ENCODE measurements at regions not wholly inside any gene's neighbourhood (a gene's known extent, or its start where the extent isn't known, plus 50 kb on each side); places are given as distances from the start of the nearest gene placed in this dataset.
"Not testable (repeated sequence)": the region's sequence is repeated elsewhere in the genome, so short reads cannot be mapped to it uniquely, and the experiment has no call there.

- DNase-seq = no peak
Observed at GRCh38 chr13:21883713-21884112, 212.8 kb downstream of the FGF9 start.

DNA sequence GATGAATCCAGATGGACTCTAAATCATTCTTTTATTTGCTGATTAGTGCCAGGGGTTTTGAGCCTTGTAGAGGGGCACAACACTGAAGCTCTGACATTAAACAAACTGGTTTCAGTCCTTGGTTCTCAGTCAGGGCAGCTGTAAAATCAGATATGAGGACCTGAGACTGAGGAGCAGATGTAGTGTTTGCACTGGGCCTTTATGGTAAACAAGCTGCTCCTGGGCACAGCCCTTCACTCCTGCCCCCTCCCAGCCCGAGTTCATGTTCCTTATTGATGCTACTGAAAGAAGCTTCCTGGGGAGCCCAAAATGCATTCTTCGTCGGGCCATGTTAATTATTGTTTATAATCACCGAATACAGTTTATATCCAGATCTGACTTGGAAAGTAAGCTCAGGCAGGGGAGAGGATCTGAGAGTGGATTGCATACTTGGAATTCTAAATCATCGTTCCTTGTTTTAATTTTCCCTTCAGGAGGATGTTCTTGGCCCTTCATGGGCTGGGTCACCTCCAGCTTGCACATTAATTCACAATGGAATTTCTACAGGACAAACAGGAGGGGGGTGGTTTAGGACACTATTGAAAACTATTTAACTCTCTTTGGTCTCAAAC is 213.5 kb downstream of the FGF9 start:
- no peak for DNase-seq

DNA sequence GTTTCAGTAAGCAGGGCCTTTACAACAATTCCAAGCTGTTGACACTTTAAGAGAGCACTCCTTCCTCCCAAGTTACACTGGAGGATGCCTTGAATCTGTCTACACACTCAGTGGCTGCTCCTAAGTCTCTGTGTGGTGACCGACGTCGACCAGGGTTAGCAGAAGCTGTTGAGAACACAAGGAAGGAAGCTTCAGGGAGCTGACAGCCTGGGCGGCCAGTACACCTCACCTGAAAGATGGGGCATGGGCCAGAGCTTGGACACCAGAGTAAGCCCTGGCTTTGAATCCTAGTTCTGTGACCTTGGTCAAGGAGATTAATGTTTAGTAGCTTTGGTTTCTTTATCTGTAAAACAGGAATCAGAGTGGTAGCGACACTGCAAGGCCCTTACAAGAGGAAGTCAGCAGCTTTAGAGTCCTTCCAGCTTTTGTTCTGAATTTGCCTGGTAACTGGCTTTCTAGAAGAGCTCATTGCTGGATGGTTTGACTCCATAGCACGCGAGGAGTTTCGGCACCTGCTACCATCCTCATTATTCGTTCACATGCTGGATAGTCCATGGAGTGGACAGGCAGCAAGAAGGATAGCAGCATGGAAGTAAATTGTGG is 214.2 kb downstream of the FGF9 start:
- no peak for DNase-seq

DNA sequence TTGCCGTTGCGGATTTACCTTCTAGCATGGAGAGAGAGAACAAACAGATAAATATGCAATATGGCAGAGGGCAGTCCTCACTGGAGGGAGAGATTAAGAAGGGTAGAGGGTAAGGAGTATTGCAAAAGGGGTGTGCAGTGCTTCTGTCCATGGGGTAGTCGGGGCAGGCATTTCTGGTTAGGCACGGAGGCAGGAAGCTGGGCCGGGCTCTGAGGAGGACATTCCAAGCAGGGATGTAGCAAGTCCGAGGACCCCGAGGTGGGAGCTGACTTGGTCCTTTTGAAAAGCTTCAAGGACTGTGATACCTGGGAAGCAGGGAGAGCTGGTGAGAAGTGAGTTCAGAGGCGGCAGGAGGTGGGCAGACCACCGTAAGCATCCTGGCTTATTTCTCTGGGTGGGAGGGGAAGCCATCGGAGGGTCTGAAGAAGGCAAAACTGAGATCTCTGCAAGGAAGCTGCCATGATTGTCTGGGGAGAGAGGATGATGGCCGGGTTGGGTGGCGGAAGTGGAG is 214.9 kb downstream of the FGF9 start:
- DNase-seq = no peak

GRCh38 chr13:21889651-21890050 is 218.8 kb downstream of the FGF9 start:
- DNase-seq = no peak

GRCh38 chr13:21890220-21890619 is 219.3 kb downstream of the FGF9 start:
- not testable (repeated sequence) for DNase-seq

DNA sequence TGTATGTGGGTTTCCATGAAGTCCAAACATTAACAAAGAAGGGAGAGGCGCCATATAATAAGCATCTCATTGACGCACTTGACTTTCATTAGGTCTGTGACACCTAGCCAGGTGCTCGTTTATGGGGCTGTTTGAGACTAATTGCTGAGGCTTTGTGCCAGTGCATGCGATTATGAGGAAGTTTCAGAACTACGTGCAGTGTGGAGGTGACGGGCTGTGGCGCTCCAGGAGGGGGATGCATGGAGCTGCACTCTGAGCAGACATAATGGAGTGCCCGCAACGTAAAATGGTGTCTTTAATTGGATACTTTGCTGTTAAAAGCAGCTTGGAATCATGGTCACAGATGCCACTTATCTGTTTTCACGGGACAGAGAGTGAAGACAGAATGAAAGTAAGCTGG is 223.2 kb downstream of the FGF9 start:
- DNase-seq = no peak

DNA sequence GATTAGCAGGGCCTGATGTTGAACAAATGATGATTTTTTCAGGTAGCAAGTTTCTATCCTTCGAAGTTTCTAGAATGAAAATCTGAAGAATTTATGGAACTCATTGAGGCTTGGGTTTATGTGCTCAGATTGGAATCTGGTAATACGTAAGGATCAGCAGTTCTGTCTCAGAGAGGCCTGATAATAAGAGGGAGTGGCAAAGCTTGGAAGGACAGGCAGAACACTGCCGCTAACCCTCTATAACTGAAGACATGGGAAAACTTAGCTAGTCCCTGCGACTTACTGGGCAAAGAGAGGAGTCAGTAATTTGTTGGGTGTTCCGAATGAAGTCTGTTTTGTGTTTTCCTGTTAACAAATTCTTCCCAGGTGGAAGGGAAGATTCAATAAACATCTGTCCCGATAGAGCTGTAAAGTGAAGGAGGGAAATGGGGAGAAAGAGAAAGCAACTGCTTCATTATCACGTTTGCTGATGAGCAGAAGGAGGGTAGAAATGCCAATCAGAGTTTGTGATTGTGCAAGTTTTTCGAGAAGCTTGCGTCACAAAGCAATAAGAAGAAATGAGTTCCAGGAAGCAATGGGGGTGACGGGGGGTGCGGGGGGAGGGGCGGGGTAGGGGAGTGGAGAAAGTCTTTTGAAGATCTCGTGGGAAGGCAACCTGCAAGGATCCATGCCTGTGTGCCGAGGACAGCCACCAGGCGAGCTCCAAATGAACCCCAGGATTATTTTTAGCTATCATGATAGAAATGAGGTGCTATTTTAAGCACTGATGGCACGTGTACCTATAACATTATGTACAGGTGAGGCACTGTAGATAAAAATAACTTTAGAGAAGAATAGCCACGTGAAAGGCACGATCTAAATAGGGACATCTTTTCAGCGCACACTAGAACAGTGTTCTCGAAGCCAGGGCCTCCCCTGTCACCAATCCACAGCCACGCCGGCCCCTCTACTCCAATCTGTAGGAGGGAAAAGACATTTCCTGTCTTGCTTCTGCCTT is 224.1 kb downstream of the FGF9 start:
- DNase-seq = no peak

GRCh38 chr13:21895779-21896178 is 224.9 kb downstream of the FGF9 start:
- DNase-seq = no peak

DNA sequence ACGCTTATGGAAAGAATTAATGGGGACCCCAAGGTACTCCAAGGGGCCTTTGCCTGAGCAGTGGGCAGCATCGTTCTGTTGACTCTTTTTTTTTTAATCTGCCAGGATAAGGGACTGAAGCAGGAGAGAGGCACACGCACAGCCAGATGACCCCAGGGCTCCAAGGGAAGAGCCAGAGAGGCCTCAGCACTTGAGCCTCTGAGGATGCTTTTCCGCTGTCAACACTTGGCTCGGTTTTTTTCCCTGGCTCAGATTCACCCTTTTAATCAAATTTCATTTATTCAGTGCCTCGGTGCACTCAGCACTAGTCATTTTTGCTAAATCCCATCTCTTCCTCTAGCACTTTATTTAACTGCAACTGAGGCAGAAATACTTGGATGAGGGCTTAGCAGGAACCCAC is 226.3 kb downstream of the FGF9 start:
- DNase-seq = no peak

DNA sequence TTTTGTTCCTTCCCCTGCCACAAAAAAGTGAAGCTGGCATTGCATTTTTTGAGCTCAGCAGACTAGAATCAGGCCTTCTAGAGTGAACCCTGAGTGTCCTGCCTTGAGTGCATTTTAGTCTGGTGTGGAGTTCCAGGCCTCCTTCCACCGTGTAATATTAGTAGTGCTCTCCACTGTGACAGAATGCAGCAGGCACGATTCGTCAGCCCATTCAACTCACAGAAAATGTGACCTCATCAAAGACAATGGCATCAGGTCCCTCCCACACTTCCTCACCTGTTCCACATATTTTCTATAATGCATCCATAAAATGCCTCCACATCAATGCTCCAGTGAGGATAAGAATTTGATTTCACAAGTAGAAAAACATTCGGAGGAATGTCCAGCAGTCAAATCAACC is 227.6 kb downstream of the FGF9 start:
- DNase-seq = no peak

DNA sequence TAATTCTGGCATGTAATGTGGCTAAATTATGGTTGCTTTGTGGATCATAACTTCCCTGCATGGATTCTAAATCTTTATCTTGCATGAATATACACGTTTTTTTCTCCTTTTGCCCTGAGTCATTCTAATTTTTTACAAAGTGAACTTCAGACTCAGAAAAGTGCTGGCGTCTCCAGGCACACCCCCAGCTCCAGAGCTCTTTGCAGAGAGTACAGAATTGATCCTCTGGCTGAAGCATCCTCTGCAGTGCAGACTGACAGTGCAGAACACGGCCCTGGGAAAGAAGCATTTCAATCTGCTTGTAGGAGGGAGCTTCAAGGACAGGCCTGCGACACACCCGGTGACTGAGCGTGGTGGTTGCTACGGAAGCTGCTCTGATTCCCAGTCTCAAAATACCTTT is 228.1 kb downstream of the FGF9 start:
- no peak for DNase-seq

DNA sequence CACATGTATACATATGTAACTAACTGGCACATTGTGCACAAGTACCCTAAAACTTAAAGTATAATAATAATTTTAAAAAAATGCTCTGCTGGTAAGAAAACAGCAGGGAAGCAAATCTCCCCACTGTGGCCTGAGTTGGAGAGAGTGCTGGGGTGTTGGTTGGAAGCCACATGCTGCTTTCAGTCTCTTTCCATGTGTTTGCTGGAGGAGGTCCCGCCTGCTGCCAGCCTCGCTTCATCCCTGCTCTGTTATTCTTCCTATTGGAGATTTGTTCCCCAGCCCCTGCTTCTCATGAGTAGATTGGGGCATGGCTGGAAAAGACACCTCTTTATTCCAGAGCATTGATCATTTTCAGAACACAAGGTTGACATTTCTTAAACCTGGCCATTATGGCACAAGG is 230.5 kb downstream of the FGF9 start:
- no peak for DNase-seq

DNA sequence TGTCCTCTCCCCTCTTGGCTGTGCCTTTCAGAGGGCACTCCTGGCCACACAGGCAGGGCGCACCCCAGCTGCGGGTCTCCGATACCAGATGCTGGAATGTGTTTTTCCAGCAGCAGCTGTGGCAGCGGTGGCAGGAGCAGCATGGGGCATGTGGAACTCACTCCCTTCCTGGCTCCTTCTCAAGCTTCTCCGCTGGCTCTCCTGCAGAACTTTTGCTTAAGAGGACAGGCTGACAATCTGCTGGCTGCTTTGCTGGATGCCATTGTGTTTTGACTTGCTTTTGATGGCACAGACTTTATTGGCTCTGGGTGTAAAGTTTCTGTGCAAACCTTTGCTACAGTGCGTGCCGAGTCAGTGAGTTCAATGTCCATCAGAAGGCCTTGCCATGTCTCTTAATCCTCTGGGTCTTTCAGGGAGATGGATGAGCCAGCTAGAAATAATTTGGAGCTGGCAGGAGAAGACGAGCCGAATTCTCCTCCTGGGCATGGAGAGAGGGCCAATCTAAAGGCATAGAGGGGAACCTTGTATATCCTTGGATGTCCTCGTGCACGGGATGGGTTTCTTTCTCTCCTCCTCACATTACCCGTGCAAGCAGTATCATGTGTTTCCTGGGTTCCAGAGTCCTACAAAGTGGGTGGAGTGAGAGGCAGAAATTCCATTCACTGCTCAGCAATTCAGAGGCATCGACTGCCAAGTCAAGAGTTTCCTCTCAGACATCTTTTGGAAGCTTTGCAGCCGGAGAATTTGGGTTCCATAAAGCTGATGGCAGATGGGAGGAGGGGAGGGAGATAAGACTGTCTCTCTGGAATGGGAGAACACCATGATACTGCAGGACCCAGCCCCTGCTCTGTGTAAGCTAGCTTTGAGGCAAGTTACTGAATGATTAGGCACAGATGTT is 231.2 kb downstream of the FGF9 start:
- no peak for DNase-seq

GRCh38 chr13:21902709-21903098 is 231.8 kb downstream of the FGF9 start:
- DNase-seq = no peak

DNA sequence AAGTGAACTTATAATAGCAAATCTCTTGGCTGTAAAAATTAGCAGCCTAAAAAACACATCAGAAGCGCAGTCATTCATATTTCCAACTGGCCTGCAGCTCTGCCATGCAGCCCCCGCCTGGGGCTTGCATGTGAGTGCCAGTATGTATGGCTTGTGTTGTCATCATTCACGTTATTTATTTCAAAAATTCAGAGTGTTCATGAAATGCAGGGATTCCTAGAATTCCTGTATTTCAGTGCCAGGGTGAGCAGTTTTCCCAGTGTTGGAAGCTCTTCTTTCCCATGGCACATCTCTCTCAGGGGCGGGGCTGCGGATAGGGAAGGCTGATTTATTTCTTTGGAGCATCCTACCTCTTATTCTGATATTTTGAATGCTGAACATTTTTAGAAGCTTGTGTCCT is 234.6 kb downstream of the FGF9 start:
- DNase-seq = no peak

DNA sequence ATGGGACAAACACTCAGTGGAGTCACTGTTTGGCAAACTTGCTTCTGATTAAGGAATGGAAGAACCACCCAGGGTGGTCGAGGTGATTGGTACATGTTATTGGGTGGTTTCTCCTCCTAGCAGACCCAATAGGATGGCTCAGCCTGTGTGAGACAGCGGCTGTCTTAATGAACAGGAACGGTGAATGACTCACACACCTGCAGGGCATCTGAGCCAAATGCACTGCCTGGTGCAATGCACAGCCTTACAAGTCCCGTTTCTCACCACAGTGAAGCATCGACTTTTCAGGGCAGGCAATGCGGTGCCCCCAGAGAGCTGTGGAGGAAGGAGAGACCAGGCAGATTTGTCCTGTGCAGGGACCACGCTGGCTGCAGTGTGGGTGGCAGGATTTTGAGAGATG is 238.5 kb downstream of the FGF9 start:
- DNase-seq = no peak

- no peak for DNase-seq
Observed at GRCh38 chr13:21910546-21910945, 239.7 kb downstream of the FGF9 start.

DNA sequence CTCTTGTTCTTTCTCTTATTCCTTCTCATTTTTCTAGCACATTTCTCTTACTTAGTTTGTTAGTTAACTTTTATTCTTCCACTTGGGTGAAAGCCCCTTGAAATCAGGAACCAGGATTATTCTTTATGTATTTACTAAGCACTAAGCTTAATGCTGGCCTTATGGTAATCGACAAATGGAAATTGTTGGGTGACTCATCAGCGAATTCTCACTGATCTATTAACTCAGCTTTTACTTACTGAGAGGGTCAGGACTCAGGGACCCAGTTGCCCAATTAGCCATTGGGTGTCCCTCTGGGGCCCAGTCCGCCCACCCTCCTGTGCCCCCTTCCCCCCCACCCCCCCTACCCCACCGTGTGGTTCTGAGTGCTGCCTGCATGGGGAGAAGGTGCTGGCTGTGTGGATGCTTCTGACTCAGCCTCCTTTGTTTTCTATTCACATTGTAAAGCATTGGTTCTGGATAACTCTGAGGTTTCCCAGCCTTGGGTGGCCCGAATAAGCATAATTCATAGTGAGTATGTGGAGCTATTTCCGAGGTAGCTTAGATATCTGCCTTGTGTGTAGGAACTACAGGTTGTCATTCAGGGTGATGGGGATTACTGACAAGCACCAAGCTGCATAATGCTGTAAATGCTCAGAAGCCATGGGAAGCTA is 240.9 kb downstream of the FGF9 start:
- DNase-seq = no peak

DNA sequence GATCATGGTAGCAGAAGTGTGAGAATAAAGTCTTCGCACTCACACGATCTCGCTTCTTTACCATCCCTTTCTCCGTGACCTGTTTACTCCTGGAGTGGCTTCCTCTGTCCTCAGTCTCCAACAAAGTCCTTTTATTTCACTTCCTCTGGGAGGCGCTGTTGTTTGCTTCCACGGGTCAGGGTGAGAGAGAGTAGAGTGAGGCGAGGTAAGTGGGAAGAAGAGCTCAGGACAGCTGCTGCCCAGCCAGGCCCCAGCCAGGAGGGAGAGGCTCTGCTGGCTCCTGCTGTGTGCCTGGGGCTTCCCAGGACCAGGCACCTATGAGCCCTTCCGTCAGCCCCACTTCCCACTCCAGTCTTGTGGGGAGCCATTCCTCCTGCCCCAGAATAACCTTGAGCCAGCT is 242.1 kb downstream of the FGF9 start:
- DNase-seq = no peak

DNA sequence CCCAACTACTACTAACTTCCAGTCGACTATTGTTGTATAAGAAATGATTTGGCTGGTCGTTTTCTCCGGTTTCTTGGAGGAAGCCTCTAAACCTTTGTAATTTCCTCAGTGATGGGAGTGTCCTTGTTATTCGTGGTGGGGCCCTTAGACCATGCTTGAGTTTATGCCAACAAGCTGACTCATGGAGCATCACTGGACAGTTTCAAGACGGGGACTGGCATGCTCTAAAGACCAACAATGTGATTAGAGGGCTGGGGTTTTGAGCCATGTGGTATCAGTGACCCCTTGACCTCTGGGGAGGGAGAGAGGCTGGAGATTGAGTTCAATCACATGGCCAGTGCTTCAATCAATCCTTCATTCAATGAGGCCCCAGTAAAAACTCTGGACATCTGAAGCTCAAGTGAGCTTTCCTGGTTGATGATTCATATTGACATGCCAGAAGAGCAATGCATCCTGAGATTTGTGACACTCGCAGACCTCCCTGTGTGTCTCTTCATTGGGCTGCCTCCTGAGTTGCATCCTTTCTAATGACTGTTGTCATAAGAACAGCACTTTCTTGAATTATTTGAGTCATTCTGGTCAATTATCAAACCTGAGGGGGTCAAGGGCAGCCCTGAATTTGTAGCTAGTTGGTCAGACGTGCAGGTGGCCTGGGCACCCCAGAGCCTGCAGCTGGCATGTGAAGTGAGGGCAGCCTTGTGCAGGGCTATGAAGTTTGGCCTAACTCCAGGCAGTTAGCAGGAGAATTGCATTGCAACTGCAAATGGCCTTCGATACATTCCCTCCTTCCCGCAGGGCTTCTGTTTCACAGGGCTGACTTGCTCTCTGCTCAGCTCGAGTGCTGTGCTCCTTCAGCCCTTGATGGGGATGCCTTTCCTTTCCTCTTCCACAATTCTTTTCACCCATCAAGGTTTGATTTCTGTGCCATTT is 246.5 kb downstream of the FGF9 start:
- DNase-seq = no peak

All from activated CD8-positive, alpha-beta memory T cell treated with anti-CD3 and anti-CD28 coated beads for 24 hours (primary cell).